ENCODE measurements at regions not wholly inside any gene's neighbourhood (a gene's known extent, or its start where the extent isn't known, plus 50 kb on each side); places are given as distances from the start of the nearest gene placed in this dataset.

- no peak overlapping the region for H3K4me3 ChIP-seq (ENCODE audit: low read depth, low read length)
- DNase-seq (ENCODE audit: low read depth) (no peak), FAIRE-seq (peak; percentile 60)
- TF ChIP-seq CTCF (IDR thresholded peaks at IDR 0.05; ENCODE audit: insufficient read depth, low read length, severe bottlenecking) = no peak
- no peaks in the 10 kb centered on the region for H3K36me3 ChIP-seq (ENCODE audit: control insufficient read depth, insufficient read depth, low read length)
- H3K27me3 ChIP-seq (ENCODE audit: control insufficient read depth, insufficient read depth, low read length) = no peaks in the 10 kb centered on the region
Observed at GRCh38 chr12:88982694-88983093, 369.6 kb downstream of the DUSP6 start.

GRCh38 chr12:88977115-88977514, 375.2 kb downstream of the DUSP6 start:
- no peak for DNase-seq (ENCODE audit: low read depth)
- no peak for FAIRE-seq
- H3K36me3 ChIP-seq (ENCODE audit: control insufficient read depth, insufficient read depth, low read length) = no peaks in the 10 kb centered on the region
- no peak for TF ChIP-seq CTCF (IDR thresholded peaks at IDR 0.05; ENCODE audit: insufficient read depth, low read length, severe bottlenecking)
- H3K4me3 ChIP-seq (ENCODE audit: low read depth, low read length) = no peak overlapping the region
- H3K27me3 ChIP-seq (ENCODE audit: control insufficient read depth, insufficient read depth, low read length) = no peaks in the 10 kb centered on the region

GRCh38 chr12:88973998-88974397, 378.3 kb downstream of the DUSP6 start:
- no peaks in the 10 kb centered on the region for H3K27me3 ChIP-seq (ENCODE audit: control insufficient read depth, insufficient read depth, low read length)
- no peak for DNase-seq (ENCODE audit: low read depth)
- FAIRE-seq = no peak
- no peak overlapping the region for H3K4me3 ChIP-seq (ENCODE audit: low read depth, low read length)
- H3K36me3 ChIP-seq (ENCODE audit: control insufficient read depth, insufficient read depth, low read length) = no peaks in the 10 kb centered on the region
- TF ChIP-seq CTCF (IDR thresholded peaks at IDR 0.05; ENCODE audit: insufficient read depth, low read length, severe bottlenecking) = no peak

GRCh38 chr12:88970740-88971139, 381.6 kb downstream of the DUSP6 start:
- Histone ChIP-seq H3K36me3 (ENCODE audit: control insufficient read depth, insufficient read depth, low read length) (no peaks in the 10 kb centered on the region), H3K27me3 (ENCODE audit: control insufficient read depth, insufficient read depth, low read length) (no peaks in the 10 kb centered on the region), H3K4me3 (ENCODE audit: low read depth, low read length) (no peak overlapping the region)
- no peak for TF ChIP-seq CTCF (IDR thresholded peaks at IDR 0.05; ENCODE audit: insufficient read depth, low read length, severe bottlenecking)
- FAIRE-seq = no peak
- DNase-seq (ENCODE audit: low read depth) = no peak

- no peaks in the 10 kb centered on the region for H3K27me3 ChIP-seq (ENCODE audit: control insufficient read depth, insufficient read depth, low read length)
- no peak overlapping the region for H3K4me3 ChIP-seq (ENCODE audit: low read depth, low read length)
- H3K36me3 ChIP-seq (ENCODE audit: control insufficient read depth, insufficient read depth, low read length) = no peaks in the 10 kb centered on the region
- DNase-seq (ENCODE audit: low read depth) (no peak), FAIRE-seq (no peak)
- TF ChIP-seq CTCF (IDR thresholded peaks at IDR 0.05; ENCODE audit: insufficient read depth, low read length, severe bottlenecking) = no peak
Observed at GRCh38 chr12:88969127-88969526, 383.2 kb downstream of the DUSP6 start.

GRCh38 chr12:88960213-88960878, 380.1 kb upstream of the KITLG start:
- Histone ChIP-seq H3K27me3 (ENCODE audit: control insufficient read depth, insufficient read depth, low read length) (no peaks in the 10 kb centered on the region), H3K36me3 (ENCODE audit: control insufficient read depth, insufficient read depth, low read length) (no peaks in the 10 kb centered on the region), H3K4me3 (ENCODE audit: low read depth, low read length) (no peak overlapping the region)
- DNase-seq (ENCODE audit: low read depth) (peak; percentile 47), FAIRE-seq (no peak)
- TF ChIP-seq CTCF (IDR thresholded peaks at IDR 0.05; ENCODE audit: insufficient read depth, low read length, severe bottlenecking) = no peak
